Left ventricle myocardium inferior (tissue), 1 donor: ENCODE measurements at regions not wholly inside any gene's neighbourhood (a gene's known extent, or its start where the extent isn't known, plus 50 kb on each side); places are given as distances from the start of the nearest gene placed in this dataset.
"Not testable (repeated sequence)": the region's sequence is repeated elsewhere in the genome, so short reads cannot be mapped to it uniquely, and the experiment has no call there.

Experiments
- DNase-seq: peaks from one replicate; pipeline ENCODE4 v3.0.0-alpha.2; 2020
- H3K27ac ChIP-seq: fragments of 200-600 bp; replicated peaks from 2 replicates; pipeline ENCODE4 v1.8.0; 2021
- H3K27me3 ChIP-seq: fragments of 200-600 bp; 2 replicates; pipeline ENCODE4 v1.8.0; 2021; ENCODE audit warnings: low read depth
- H3K36me3 ChIP-seq: fragments of 200-600 bp; 2 replicates; pipeline ENCODE4 v1.8.0; 2021
- H3K4me1 ChIP-seq: fragments of 200-600 bp; 2 replicates; pipeline ENCODE4 v1.8.0; 2021
- H3K4me3 ChIP-seq: fragments of 200-600 bp; 2 replicates; pipeline ENCODE4 v1.8.0; 2021; ENCODE audit warnings: mild to moderate bottlenecking, moderate library complexity
- H3K9me3 ChIP-seq: fragments of 200-600 bp; replicated peaks from 2 replicates; pipeline ENCODE4 v1.8.0; 2021
- CTCF ChIP-seq: fragments of 200-600 bp; IDR thresholded peaks from 2 replicates; pipeline ENCODE4 v1.8.0; 2021; ENCODE audit warnings: antibody characterized with exemption, mild to moderate bottlenecking, borderline replicate concordance
- intact Hi-C: fragments of 100-400 bp; cut with micrococcal nuclease; formaldehyde crosslinking; loops from one replicate; pipeline ENCODE4 v1.11.0; 2022
- donor health status: DM: no; HTN: yes; CAD: no; lungs with severe emphysema.

GRCh38 chr1:56129837-56130236 is 449.5 kb downstream of the PLPP3 start:
- Histone ChIP-seq H3K27ac (no peak overlapping the region), H3K36me3 (no peaks in the 10 kb centered on the region), H3K4me3 (no peak overlapping the region), H3K27me3 (no peaks in the 10 kb centered on the region), H3K9me3 (peaks cover 5% of the 10 kb centered on the region), H3K4me1 (peaks cover 26% of the 10 kb centered on the region)
- intact Hi-C loops, result no loop called here
- no peak for DNase-seq
- no peak for TF ChIP-seq CTCF

- TF ChIP-seq CTCF, result no peak
- Histone ChIP-seq H3K27me3 (no peaks in the 10 kb centered on the region), H3K27ac (no peak overlapping the region), H3K9me3 (peaks cover 26% of the 10 kb centered on the region), H3K4me3 (no peak overlapping the region), H3K4me1 (no peaks in the 10 kb centered on the region), H3K36me3 (no peaks in the 10 kb centered on the region)
- intact Hi-C loops, result no loop called here
- no peak for DNase-seq
Measured at GRCh38 chr1:56125316-56125715, 454.0 kb downstream of the PLPP3 start.

- Histone ChIP-seq H3K9me3 (peaks cover 26% of the 10 kb centered on the region), H3K27me3 (no peaks in the 10 kb centered on the region), H3K4me3 (no peak overlapping the region), H3K27ac (no peak overlapping the region), H3K4me1 (no peaks in the 10 kb centered on the region), H3K36me3 (no peaks in the 10 kb centered on the region)
- DNase-seq, result no peak
- intact Hi-C loops, result no loop called here
- no peak for TF ChIP-seq CTCF
Measured at GRCh38 chr1:56123826-56124225, 455.5 kb downstream of the PLPP3 start.

- no peaks in the 10 kb centered on the region for H3K27me3 ChIP-seq
- H3K27ac ChIP-seq, result no peak overlapping the region
- no peak for DNase-seq
- no peak overlapping the region for H3K4me3 ChIP-seq
- H3K4me1 ChIP-seq, result no peaks in the 10 kb centered on the region
- H3K36me3 ChIP-seq, result no peaks in the 10 kb centered on the region
- no peak for TF ChIP-seq CTCF
- H3K9me3 ChIP-seq, result peaks cover 26% of the 10 kb centered on the region
- intact Hi-C loops, result no loop called here
Measured at GRCh38 chr1:56123421-56123820, 455.9 kb downstream of the PLPP3 start.

GRCh38 chr1:56120021-56120420 is 459.3 kb downstream of the PLPP3 start:
- Histone ChIP-seq H3K4me3 (no peak overlapping the region), H3K4me1 (no peaks in the 10 kb centered on the region), H3K36me3 (no peaks in the 10 kb centered on the region), H3K27ac (no peak overlapping the region), H3K27me3 (no peaks in the 10 kb centered on the region), H3K9me3 (peaks cover 21% of the 10 kb centered on the region)
- no peak for TF ChIP-seq CTCF
- intact Hi-C loops, result no loop called here
- DNase-seq, result no peak

- H3K36me3 ChIP-seq, H3K27ac ChIP-seq, H3K27me3 ChIP-seq, intact Hi-C loops, H3K4me3 ChIP-seq, H3K4me1 ChIP-seq, DNase-seq: not testable (repeated sequence)
- H3K9me3 ChIP-seq, result peaks cover 21% of the 10 kb centered on the region
Measured at GRCh38 chr1:56118676-56119075, 460.7 kb downstream of the PLPP3 start.
